ENCODE measurements at regions not wholly inside any gene's neighbourhood (a gene's known extent, or its start where the extent isn't known, plus 50 kb on each side); places are given as distances from the start of the nearest gene placed in this dataset.

DNA sequence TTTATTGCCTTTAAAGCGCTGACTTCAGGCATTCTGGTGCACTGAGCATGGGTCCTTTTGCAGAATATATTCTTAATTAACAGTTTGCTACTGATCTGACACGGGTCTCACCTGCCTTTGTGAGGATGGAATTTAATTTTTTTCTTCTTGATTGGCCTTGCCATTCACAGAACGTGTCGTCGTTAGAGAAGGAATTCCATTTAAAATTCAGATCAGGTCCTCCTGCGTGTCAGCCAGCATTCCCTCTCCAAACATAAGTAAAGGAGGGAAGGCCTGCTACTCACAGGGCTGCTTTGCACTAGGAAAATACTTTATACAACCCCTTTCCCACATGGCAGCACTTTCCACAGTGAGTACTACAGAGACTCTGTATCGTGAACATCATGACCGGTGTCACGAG is 492.7 kb downstream of the NTRK3 start:
- no peaks in the 10 kb centered on the region for H3K9me3 ChIP-seq (ENCODE audit: control insufficient read depth, insufficient read depth, low read depth, low read length)
- H3K9ac ChIP-seq (ENCODE audit: insufficient read depth, low read length): no peak overlapping the region
- H4K20me1 ChIP-seq (ENCODE audit: control insufficient read depth, extremely low read depth, insufficient read depth, low read length): no peaks in the 10 kb centered on the region
- no peaks in the 10 kb centered on the region for H3K79me2 ChIP-seq (ENCODE audit: control insufficient read depth, insufficient read depth, low read length)
- no peak overlapping the region for H3K4me2 ChIP-seq (ENCODE audit: extremely low read depth, insufficient read depth, low read length)
- no peaks in the 10 kb centered on the region for H3K36me3 ChIP-seq (ENCODE audit: control insufficient read depth, insufficient read depth, low read length)
- no peaks in the 10 kb centered on the region for H3K27me3 ChIP-seq (ENCODE audit: control insufficient read depth, insufficient read depth, low read length)
- TF ChIP-seq, protein P1, sequence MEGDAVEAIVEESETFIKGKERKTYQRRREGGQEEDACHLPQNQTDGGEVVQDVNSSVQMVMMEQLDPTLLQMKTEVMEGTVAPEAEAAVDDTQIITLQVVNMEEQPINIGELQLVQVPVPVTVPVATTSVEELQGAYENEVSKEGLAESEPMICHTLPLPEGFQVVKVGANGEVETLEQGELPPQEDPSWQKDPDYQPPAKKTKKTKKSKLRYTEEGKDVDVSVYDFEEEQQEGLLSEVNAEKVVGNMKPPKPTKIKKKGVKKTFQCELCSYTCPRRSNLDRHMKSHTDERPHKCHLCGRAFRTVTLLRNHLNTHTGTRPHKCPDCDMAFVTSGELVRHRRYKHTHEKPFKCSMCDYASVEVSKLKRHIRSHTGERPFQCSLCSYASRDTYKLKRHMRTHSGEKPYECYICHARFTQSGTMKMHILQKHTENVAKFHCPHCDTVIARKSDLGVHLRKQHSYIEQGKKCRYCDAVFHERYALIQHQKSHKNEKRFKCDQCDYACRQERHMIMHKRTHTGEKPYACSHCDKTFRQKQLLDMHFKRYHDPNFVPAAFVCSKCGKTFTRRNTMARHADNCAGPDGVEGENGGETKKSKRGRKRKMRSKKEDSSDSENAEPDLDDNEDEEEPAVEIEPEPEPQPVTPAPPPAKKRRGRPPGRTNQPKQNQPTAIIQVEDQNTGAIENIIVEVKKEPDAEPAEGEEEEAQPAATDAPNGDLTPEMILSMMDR (conservative IDR thresholded peaks at IDR 0.05 in 1 of 2, IDR thresholded peaks at IDR 0.05 in 1 of 2; ENCODE audit: low read depth in 1 of 2, low read length in 2 of 2): no peak
- no peak for TF ChIP-seq EZH2 (IDR thresholded peaks at IDR 0.05; ENCODE audit: low read length, missing control alignments)
- no peaks in the 10 kb centered on the region for H3K4me1 ChIP-seq (ENCODE audit: control insufficient read depth, extremely low read depth, insufficient read depth, low read length)
- H3K27ac ChIP-seq (ENCODE audit: insufficient read depth, low read length): no peak overlapping the region
- no peak for DNase-seq (ENCODE audit: low read depth in 2 of 2)
- no peak overlapping the region for H2AFZ ChIP-seq (ENCODE audit: low read length)
- no peak overlapping the region for H3K4me3 ChIP-seq (replicated peaks in 1 of 4; ENCODE audit: control extremely low read depth in 1 of 4, insufficient read depth in 1 of 4, low read depth in 3 of 4, low read length in 4 of 4)

DNA sequence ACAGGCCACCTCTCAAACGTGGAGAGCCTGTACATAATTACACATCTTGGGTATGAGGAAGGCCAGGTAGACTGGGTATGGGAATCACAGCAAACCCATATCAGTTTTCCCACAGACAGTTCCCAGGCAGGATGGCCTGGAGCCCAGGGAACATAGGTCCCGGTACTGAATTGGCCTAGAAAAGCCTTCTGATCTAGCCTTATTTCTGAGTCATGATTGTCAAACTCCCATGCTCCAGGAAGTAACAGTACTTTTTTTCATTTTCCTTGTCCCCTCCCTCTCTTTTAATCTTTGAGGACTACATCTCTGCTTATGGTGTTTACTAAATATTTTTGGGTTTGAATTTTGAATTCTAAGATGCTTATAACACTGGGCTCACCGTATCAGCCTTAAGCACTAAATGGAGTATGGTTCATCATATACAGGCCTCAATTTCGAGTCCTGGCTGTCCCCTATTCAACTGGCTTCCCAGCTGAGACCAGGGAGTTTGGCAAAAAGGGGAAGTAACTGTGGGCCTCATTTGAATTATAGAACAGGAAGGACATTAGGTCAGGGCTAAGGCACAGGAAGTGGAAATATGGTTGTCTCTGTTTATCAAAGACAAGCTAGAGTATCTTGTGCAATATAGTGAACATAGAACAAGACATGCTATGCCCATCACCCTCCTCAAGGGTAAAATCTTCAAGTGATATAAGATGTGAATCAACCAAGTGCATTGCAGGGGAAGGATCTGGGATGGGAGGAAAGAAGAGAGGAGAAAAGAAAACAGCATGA is 494.6 kb downstream of the NTRK3 start:
- Histone ChIP-seq H2AFZ (ENCODE audit: low read length) (no peak overlapping the region), H3K4me3 (replicated peaks in 1 of 4; ENCODE audit: control extremely low read depth in 1 of 4, insufficient read depth in 1 of 4, low read depth in 3 of 4, low read length in 4 of 4) (no peak overlapping the region), H3K79me2 (ENCODE audit: control insufficient read depth, insufficient read depth, low read length) (no peaks in the 10 kb centered on the region), H3K4me2 (ENCODE audit: extremely low read depth, insufficient read depth, low read length) (no peak overlapping the region), H3K36me3 (ENCODE audit: control insufficient read depth, insufficient read depth, low read length) (no peaks in the 10 kb centered on the region), H4K20me1 (ENCODE audit: control insufficient read depth, extremely low read depth, insufficient read depth, low read length) (no peaks in the 10 kb centered on the region), H3K9me3 (ENCODE audit: control insufficient read depth, insufficient read depth, low read depth, low read length) (no peaks in the 10 kb centered on the region), H3K27ac (ENCODE audit: insufficient read depth, low read length) (no peak overlapping the region), H3K27me3 (ENCODE audit: control insufficient read depth, insufficient read depth, low read length) (no peaks in the 10 kb centered on the region), H3K4me1 (ENCODE audit: control insufficient read depth, extremely low read depth, insufficient read depth, low read length) (no peaks in the 10 kb centered on the region), H3K9ac (ENCODE audit: insufficient read depth, low read length) (no peak overlapping the region)
- TF ChIP-seq, protein P1 (conservative IDR thresholded peaks at IDR 0.05 in 1 of 2, IDR thresholded peaks at IDR 0.05 in 1 of 2; ENCODE audit: low read depth in 1 of 2, low read length in 2 of 2): no peak
- TF ChIP-seq EZH2 (IDR thresholded peaks at IDR 0.05; ENCODE audit: low read length, missing control alignments): no peak
- DNase-seq (ENCODE audit: low read depth in 2 of 2): no peak

DNA sequence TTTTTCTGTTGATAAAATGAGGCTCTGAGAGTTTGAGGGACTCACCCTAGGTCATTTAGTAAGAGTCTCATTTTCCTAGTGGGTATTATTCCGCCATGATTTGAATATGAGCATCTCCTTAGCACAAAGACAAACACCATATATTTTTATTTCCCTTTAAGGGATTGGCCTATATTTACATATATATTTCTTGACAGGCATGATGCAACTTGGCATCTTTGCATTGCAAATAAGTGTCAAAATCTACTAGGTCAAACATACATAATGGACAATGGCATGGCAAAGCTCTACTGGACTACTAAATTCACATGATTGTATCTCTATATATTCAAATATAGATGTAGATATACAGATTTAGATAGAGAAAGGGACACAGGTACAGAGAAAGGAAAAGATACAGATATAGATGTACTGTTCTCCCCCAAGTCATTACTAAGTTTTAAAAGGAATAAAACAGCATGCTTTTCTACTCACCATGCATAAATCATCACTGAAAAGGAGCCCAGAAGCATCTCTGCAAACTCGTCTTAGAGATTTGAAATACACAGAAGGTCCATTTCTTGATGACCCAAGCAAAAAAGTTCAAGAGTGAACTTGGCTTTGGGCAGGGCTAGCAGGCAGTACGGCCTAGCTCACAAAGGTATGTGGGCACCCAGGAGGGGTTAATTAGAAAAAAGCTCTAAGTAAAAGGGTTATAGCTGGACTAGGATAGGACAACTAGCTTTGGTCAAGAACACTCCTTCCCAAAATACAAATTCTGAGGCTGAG is 495.8 kb downstream of the NTRK3 start:
- Histone ChIP-seq H3K4me2 (ENCODE audit: extremely low read depth, insufficient read depth, low read length) (no peak overlapping the region), H3K4me1 (ENCODE audit: control insufficient read depth, extremely low read depth, insufficient read depth, low read length) (no peaks in the 10 kb centered on the region), H2AFZ (ENCODE audit: low read length) (no peak overlapping the region), H3K4me3 (replicated peaks in 1 of 4; ENCODE audit: control extremely low read depth in 1 of 4, insufficient read depth in 1 of 4, low read depth in 3 of 4, low read length in 4 of 4) (no peak overlapping the region), H3K27ac (ENCODE audit: insufficient read depth, low read length) (no peak overlapping the region), H3K9me3 (ENCODE audit: control insufficient read depth, insufficient read depth, low read depth, low read length) (no peaks in the 10 kb centered on the region), H3K79me2 (ENCODE audit: control insufficient read depth, insufficient read depth, low read length) (no peaks in the 10 kb centered on the region), H3K9ac (ENCODE audit: insufficient read depth, low read length) (no peak overlapping the region), H3K36me3 (ENCODE audit: control insufficient read depth, insufficient read depth, low read length) (no peaks in the 10 kb centered on the region), H3K27me3 (ENCODE audit: control insufficient read depth, insufficient read depth, low read length) (no peaks in the 10 kb centered on the region), H4K20me1 (ENCODE audit: control insufficient read depth, extremely low read depth, insufficient read depth, low read length) (no peaks in the 10 kb centered on the region)
- DNase-seq (ENCODE audit: low read depth in 2 of 2): no peak
- TF ChIP-seq, protein P1 (conservative IDR thresholded peaks at IDR 0.05 in 1 of 2, IDR thresholded peaks at IDR 0.05 in 1 of 2; ENCODE audit: low read depth in 1 of 2, low read length in 2 of 2): no peak
- no peak for TF ChIP-seq EZH2 (IDR thresholded peaks at IDR 0.05; ENCODE audit: low read length, missing control alignments)
